A172 (cell line): ENCODE measurements at regions not wholly inside any gene's neighbourhood (a gene's known extent, or its start where the extent isn't known, plus 50 kb on each side); places are given as distances from the start of the nearest gene placed in this dataset.
"Not testable (repeated sequence)": the region's sequence is repeated elsewhere in the genome, so short reads cannot be mapped to it uniquely, and the experiment has no call there.

Experiments used
- DNase-seq: peaks from one replicate; pipeline ENCODE4 v3.0.0-alpha.2; 2015; ENCODE audit warnings: low spot score

- DNase-seq = no peak
Measured at GRCh38 chr21:31536138-31536537, 123.4 kb upstream of the SOD1 start.

- DNase-seq = no peak
Measured at GRCh38 chr21:31531967-31532366, 127.5 kb upstream of the SOD1 start.

GRCh38 chr21:31530897-31531705 lies 128.4 kb upstream of the SOD1 start:
- no peak for DNase-seq

- no peak for DNase-seq
Measured at GRCh38 chr21:31530364-31530763, 129.1 kb upstream of the SOD1 start.

- DNase-seq = no peak
Measured at GRCh38 chr21:31529406-31529805, 130.1 kb upstream of the SOD1 start.

GRCh38 chr21:31526040-31526439 lies 133.5 kb upstream of the SOD1 start:
- peak; percentile 89 for DNase-seq

GRCh38 chr21:31524140-31524539 lies 135.4 kb upstream of the SOD1 start:
- DNase-seq = peak; percentile 20

GRCh38 chr21:31521515-31521914 lies 138.0 kb upstream of the SOD1 start:
- DNase-seq = no peak

- no peak for DNase-seq
Measured at GRCh38 chr21:31520561-31521098, 138.9 kb upstream of the SOD1 start.

GRCh38 chr21:31518580-31518979 lies 140.9 kb upstream of the SOD1 start:
- DNase-seq = no peak

- no peak for DNase-seq
Measured at GRCh38 chr21:31517664-31518414, 141.7 kb upstream of the SOD1 start.

- DNase-seq = no peak
Measured at GRCh38 chr21:31515253-31515652, 144.2 kb upstream of the SOD1 start.

- DNase-seq = no peak
Measured at GRCh38 chr21:31514598-31514997, 144.9 kb upstream of the SOD1 start.

GRCh38 chr21:31513541-31513940 lies 146.0 kb upstream of the SOD1 start:
- DNase-seq = not testable (repeated sequence)

- DNase-seq = not testable (repeated sequence)
Measured at GRCh38 chr21:31511999-31512398, 147.5 kb upstream of the SOD1 start.

- no peak for DNase-seq
Measured at GRCh38 chr21:31511258-31511657, 148.2 kb upstream of the SOD1 start.

GRCh38 chr21:31509194-31510017 lies 150.1 kb upstream of the SOD1 start:
- DNase-seq = peak; percentile 90

- no peak for DNase-seq
Measured at GRCh38 chr21:31505975-31506374, 153.5 kb upstream of the SOD1 start.

- no peak for DNase-seq
Measured at GRCh38 chr21:31503939-31504338, 155.6 kb upstream of the SOD1 start.

- no peak for DNase-seq
Measured at GRCh38 chr21:31503467-31503866, 156.0 kb upstream of the SOD1 start.

- no peak for DNase-seq
Measured at GRCh38 chr21:31502537-31503143, 156.9 kb upstream of the SOD1 start.

GRCh38 chr21:31501926-31502325 lies 157.6 kb upstream of the SOD1 start:
- no peak for DNase-seq
